HG03159 (cell line): ENCODE measurements at regions not wholly inside any gene's neighbourhood (a gene's known extent, or its start where the extent isn't known, plus 50 kb on each side); places are given as distances from the start of the nearest gene placed in this dataset.
A peak's percentile ranks its signal among the peaks of the same experiment; 100 is the strongest.
"Not testable (repeated sequence)": the region's sequence is repeated elsewhere in the genome, so short reads cannot be mapped to it uniquely, and the experiment has no call there.

ENCODE experiments used
- ATAC-seq: cut with Tn5 transposase; IDR thresholded peaks from one replicate; pipeline ENCODE4 v1.9.1; 2021; ENCODE audit warnings: mild to moderate bottlenecking, moderate library complexity; ENCODE audit not compliant: unreplicated experiment

- no peak for ATAC-seq
Measured at GRCh38 chr4:112708772-112709171, 71.8 kb downstream of the LARP7 start.

GRCh38 chr4:112714922-112715901, 78.3 kb downstream of the LARP7 start:
- ATAC-seq: no peak

GRCh38 chr4:112717856-112718255, 80.9 kb downstream of the LARP7 start:
- ATAC-seq: no peak

GRCh38 chr4:112721627-112722026, 84.7 kb downstream of the LARP7 start:
- ATAC-seq: no peak

GRCh38 chr4:112726041-112726440, 89.1 kb downstream of the LARP7 start:
- ATAC-seq: no peak

GRCh38 chr4:112727728-112728127, 90.8 kb downstream of the LARP7 start:
- ATAC-seq: not testable (repeated sequence)

GRCh38 chr4:112731715-112732114, 94.8 kb downstream of the LARP7 start:
- ATAC-seq: no peak

GRCh38 chr4:112732142-112732541, 95.2 kb downstream of the LARP7 start:
- ATAC-seq: no peak

GRCh38 chr4:112735474-112735951, 98.6 kb downstream of the LARP7 start:
- ATAC-seq: peak; percentile 67

GRCh38 chr4:112736718-112737135, 99.8 kb downstream of the LARP7 start:
- ATAC-seq: peak; percentile 54

GRCh38 chr4:112739442-112739841, 102.5 kb downstream of the LARP7 start:
- no peak for ATAC-seq

- no peak for ATAC-seq
Measured at GRCh38 chr4:112747036-112747435, 110.1 kb downstream of the LARP7 start.

- ATAC-seq: no peak
Measured at GRCh38 chr4:112748352-112748878, 111.5 kb downstream of the LARP7 start.

- ATAC-seq: not testable (repeated sequence)
Measured at GRCh38 chr4:112750749-112751148, 113.8 kb downstream of the LARP7 start.

GRCh38 chr4:112751447-112751846, 114.5 kb downstream of the LARP7 start:
- no peak for ATAC-seq

- ATAC-seq: no peak
Measured at GRCh38 chr4:112752061-112752460, 115.1 kb downstream of the LARP7 start.

- ATAC-seq: no peak
Measured at GRCh38 chr4:112752510-112752909, 115.6 kb downstream of the LARP7 start.

GRCh38 chr4:112753333-112753732, 116.4 kb downstream of the LARP7 start:
- no peak for ATAC-seq

- ATAC-seq: no peak
Measured at GRCh38 chr4:112759313-112759712, 122.4 kb downstream of the LARP7 start.

GRCh38 chr4:112765317-112765974, 128.5 kb downstream of the LARP7 start:
- ATAC-seq: no peak

GRCh38 chr4:112766422-112766821, 129.5 kb downstream of the LARP7 start:
- no peak for ATAC-seq

- no peak for ATAC-seq
Measured at GRCh38 chr4:112767386-112767785, 130.4 kb downstream of the LARP7 start.
